WERI-Rb-1 (cell line): ENCODE measurements at regions not wholly inside any gene's neighbourhood (a gene's known extent, or its start where the extent isn't known, plus 50 kb on each side); places are given as distances from the start of the nearest gene placed in this dataset.

Experiments
- DNase-seq: peaks from one replicate; pipeline ENCODE4 v3.0.0-alpha.2; 2020
- H3K27ac ChIP-seq: fragments of 250-450 bp; sonication (Bioruptor Pico); 2 replicates; pipeline ENCODE4 v1.5.1; 2020; ENCODE audit warnings: mild to moderate bottlenecking, moderate library complexity
- H3K27me3 ChIP-seq: fragments of 250-450 bp; sonication (Bioruptor Pico); 2 replicates; pipeline ENCODE4 v1.5.1; 2021; ENCODE audit warnings: mild to moderate bottlenecking, low read depth, moderate library complexity; ENCODE audit not compliant: insufficient read depth, severe bottlenecking
- H3K36me3 ChIP-seq: fragments of 250-450 bp; sonication (Bioruptor Pico); 2 replicates; pipeline ENCODE4 v1.5.1; 2020; ENCODE audit warnings: mild to moderate bottlenecking, moderate library complexity
- H3K4me3 ChIP-seq: 2 replicates; pipeline ENCODE4 v1.5.1; 2011; ENCODE audit warnings: low read depth, mild to moderate bottlenecking, control low read depth, low read length
- H3K9me3 ChIP-seq: fragments of 250-450 bp; sonication (Bioruptor Pico); 2 replicates; pipeline ENCODE4 v1.5.1; 2021; ENCODE audit warnings: mild to moderate bottlenecking, moderate library complexity; ENCODE audit not compliant: severe bottlenecking
- TF ChIP-seq, protein P1 (sequence below): IDR thresholded peaks from 2 replicates; pipeline ENCODE4 v1.5.1; 2011; ENCODE audit warnings: low read depth, mild to moderate bottlenecking, control low read depth, inconsistent platforms, low read length

DNA sequence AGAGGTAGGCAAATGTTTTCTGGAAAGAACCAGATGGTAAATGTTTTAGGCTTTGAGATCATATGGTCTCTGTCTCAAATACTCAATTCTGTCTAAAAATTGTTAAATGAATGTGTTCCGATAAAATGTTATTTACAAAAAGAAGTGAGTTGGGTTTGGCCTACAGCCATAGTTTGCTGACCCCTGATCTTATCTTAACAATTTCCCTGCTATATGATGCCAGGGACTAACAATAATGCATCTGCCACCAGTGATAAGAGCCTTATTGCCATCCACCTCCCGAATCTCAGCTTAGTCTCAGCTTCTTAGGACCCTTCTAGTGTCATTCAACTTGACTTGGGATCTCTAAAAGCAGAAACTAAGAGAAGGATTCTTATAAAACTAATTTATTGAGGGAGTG is 208.5 kb upstream of the ADGRL2 start:
- TF ChIP-seq, protein P1, sequence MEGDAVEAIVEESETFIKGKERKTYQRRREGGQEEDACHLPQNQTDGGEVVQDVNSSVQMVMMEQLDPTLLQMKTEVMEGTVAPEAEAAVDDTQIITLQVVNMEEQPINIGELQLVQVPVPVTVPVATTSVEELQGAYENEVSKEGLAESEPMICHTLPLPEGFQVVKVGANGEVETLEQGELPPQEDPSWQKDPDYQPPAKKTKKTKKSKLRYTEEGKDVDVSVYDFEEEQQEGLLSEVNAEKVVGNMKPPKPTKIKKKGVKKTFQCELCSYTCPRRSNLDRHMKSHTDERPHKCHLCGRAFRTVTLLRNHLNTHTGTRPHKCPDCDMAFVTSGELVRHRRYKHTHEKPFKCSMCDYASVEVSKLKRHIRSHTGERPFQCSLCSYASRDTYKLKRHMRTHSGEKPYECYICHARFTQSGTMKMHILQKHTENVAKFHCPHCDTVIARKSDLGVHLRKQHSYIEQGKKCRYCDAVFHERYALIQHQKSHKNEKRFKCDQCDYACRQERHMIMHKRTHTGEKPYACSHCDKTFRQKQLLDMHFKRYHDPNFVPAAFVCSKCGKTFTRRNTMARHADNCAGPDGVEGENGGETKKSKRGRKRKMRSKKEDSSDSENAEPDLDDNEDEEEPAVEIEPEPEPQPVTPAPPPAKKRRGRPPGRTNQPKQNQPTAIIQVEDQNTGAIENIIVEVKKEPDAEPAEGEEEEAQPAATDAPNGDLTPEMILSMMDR: no peak
- no peak overlapping the region for H3K4me3 ChIP-seq
- no peaks in the 10 kb centered on the region for H3K36me3 ChIP-seq
- H3K27me3 ChIP-seq: no peaks in the 10 kb centered on the region
- no peak overlapping the region for H3K27ac ChIP-seq
- DNase-seq: no peak
- H3K9me3 ChIP-seq: no peaks in the 10 kb centered on the region

DNA sequence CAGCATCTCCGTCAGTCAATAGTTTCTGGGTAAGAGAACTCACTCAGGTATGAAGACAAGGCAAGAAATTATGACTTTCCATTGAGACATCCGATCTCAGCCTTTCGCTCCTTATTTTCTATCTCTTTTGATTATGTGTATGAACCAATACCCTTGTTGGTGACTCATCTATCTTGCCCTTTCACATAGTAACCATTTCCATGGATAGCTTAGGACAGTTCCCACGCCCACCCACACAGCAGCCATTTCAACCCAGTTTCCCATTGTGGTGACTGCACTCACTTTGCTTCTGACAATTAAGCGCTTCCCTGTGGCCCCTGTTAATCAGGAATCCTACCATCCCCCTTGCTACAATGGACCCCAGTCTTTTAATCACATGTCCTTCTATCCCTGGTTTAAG is 210.6 kb upstream of the ADGRL2 start:
- H3K36me3 ChIP-seq: no peaks in the 10 kb centered on the region
- H3K27ac ChIP-seq: no peak overlapping the region
- no peak for DNase-seq
- no peaks in the 10 kb centered on the region for H3K9me3 ChIP-seq
- no peaks in the 10 kb centered on the region for H3K27me3 ChIP-seq
- TF ChIP-seq, protein P1: no peak
- H3K4me3 ChIP-seq: no peak overlapping the region

GRCh38 chr1:81588149-81588548 is 212.6 kb upstream of the ADGRL2 start:
- Histone ChIP-seq H3K36me3 (no peaks in the 10 kb centered on the region), H3K9me3 (no peaks in the 10 kb centered on the region), H3K27me3 (no peaks in the 10 kb centered on the region), H3K4me3 (no peak overlapping the region), H3K27ac (no peak overlapping the region)
- no peak for DNase-seq
- TF ChIP-seq, protein P1: no peak

- no peak for DNase-seq
Measured at GRCh38 chr1:81587426-81587825, 213.3 kb upstream of the ADGRL2 start.

GRCh38 chr1:81585371-81585770 is 215.4 kb upstream of the ADGRL2 start:
- TF ChIP-seq, protein P1: no peak
- Histone ChIP-seq H3K36me3 (no peaks in the 10 kb centered on the region), H3K27ac (no peak overlapping the region), H3K27me3 (no peaks in the 10 kb centered on the region), H3K4me3 (no peak overlapping the region), H3K9me3 (no peaks in the 10 kb centered on the region)
- DNase-seq: no peak

More at GRCh38 chr1:81587426-81587825, 213.3 kb upstream of the ADGRL2 start:
- Histone ChIP-seq H3K27ac (no peak overlapping the region), H3K36me3 (no peaks in the 10 kb centered on the region), H3K27me3 (no peaks in the 10 kb centered on the region), H3K4me3 (no peak overlapping the region), H3K9me3 (no peaks in the 10 kb centered on the region)
- TF ChIP-seq, protein P1: no peak

DNA sequence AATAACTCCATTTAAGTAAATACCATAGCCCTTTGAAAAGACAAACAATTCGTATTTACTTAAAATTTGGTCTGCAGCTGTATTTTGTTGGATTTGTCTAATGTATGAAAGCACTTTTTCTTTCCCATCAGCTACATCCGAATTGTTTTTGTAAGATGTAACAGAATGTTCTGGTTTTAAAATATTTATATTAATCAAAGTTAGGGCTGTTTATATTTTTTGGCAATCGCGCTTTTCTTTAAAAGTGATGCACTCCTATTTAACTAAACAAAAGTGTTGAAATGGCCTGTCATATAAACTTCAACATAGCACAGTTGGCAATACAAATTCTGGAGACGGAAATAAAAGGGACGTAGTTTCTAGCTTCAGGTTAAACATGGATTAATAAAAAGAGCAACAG is 216.3 kb upstream of the ADGRL2 start:
- H3K27ac ChIP-seq: no peak overlapping the region
- TF ChIP-seq, protein P1: no peak
- no peaks in the 10 kb centered on the region for H3K27me3 ChIP-seq
- H3K4me3 ChIP-seq: no peak overlapping the region
- no peaks in the 10 kb centered on the region for H3K9me3 ChIP-seq
- H3K36me3 ChIP-seq: no peaks in the 10 kb centered on the region
- DNase-seq: no peak
